ENCODE measurements at regions not wholly inside any gene's neighbourhood (a gene's known extent, or its start where the extent isn't known, plus 50 kb on each side); places are given as distances from the start of the nearest gene placed in this dataset.

- no peak for DNase-seq
Measured at GRCh38 chr7:24341691-24342413, 57.9 kb downstream of the NPY start.

GRCh38 chr7:24343614-24344013 is 59.6 kb downstream of the NPY start:
- DNase-seq = no peak

DNA sequence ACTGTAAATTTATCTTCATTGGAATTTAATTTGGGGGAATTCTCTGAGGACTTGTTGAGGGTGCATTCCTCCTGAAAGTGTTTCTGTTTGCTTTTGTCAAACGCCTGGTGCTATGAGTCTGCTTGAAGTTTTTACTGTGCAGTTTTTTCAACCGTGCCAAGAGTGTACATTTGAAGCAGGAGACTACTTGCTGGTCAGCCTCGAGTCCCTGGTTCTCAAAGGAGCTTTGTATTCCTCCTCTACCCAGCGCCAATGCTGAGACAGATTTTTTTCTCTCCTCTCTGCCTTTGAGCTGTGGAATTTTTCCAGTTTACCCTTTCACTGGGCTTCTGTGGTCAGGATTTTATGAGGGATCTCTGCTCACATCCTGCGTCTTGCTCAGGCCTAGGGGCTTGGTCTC is 62.1 kb downstream of the NPY start:
- DNase-seq = no peak

DNA sequence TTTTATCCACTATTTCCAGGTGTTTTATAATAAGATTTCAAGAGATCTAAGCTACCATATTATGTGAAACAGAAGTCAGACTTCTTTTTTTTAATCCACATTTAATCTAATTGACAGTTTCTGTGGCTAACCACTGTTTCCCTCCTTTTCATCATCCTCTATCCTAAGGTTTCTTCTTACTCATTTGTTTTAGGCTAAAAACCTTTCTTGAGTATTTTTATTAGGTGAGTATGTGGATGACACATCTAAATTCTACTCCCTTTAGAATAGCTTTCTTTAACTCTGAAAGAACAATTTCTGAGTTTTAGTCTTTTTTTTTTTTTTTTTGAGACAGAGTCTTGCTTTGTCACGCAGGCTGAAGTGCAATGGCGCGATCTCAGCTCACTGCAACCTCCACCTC is 62.7 kb downstream of the NPY start:
- no peak for DNase-seq

GRCh38 chr7:24349339-24349738 is 65.3 kb downstream of the NPY start:
- DNase-seq = no peak

- no peak for DNase-seq
Measured at GRCh38 chr7:24354456-24354855, 70.5 kb downstream of the NPY start.

DNA sequence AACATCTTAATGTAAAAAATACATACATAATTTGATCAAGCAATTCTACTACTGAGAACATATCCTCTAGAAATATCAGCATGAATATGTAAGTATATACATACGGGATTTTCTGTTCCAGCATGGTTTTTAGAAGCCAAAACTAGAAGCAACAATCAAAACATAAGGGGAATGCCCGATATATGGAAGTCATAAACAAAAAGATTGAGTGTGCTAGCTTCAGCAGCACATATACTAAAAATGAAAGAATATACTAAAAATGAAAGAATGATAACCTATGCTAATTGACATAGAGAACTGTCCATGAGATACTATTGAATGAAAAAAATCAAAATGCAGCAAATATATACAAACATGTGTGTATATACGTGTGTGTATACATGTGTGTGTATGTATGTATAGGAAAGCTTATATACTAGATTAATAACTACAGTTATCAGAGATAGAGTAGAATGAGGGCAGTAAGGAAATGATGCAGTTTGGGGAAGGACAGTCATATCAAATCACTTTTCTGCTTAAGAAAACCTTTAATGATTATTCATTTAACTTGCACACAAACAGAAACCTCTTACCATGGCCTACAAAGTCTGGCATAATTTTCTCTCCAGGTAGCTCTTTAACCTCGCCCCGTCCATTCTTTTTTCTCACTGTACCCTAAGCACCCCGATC is 72.9 kb downstream of the NPY start:
- DNase-seq = peak; percentile 55

GRCh38 chr7:24361001-24361400 is 77.0 kb downstream of the NPY start:
- no peak for DNase-seq

GRCh38 chr7:24365606-24366005 is 81.6 kb downstream of the NPY start:
- DNase-seq = no peak

DNA sequence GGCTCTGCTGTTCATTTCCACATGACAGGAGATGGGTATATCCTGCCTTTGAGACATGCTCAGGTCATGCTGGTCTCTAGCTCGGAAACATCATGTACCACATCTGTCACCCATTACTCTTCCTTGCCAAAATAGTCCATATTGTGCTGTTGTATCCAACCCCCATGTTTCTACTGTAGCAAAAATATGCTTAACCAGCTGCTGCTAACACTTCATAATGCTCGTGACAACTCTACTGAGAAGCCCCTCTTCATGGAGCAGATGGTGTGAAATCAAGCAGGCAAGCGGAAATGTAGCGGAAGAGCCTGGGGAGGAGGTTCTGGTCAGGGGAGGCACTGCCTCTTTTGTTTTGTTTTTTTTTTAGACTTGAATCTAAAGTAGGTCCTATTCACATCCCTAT is 82.9 kb downstream of the NPY start:
- DNase-seq = no peak

DNA sequence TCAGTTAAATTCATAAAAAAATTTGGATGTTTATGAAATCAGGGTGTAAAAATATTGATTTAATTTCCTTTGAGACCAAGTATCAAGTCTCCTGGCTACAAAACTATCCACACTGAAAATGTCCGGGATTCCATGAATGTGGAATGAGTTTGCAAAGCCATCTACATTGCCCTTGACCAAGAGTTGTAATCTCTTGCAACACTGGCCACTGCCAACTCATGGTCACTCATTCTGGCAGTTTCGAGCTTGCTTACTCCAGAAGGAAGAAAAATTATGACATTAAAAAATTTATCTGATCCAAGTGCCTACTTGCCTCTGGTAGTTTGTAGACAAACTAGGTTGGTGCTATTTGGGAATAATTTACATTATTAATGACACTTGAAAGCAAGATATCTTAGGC is 84.2 kb downstream of the NPY start:
- no peak for DNase-seq

GRCh38 chr7:24370541-24370940 is 86.6 kb downstream of the NPY start:
- no peak for DNase-seq

- DNase-seq = no peak
Measured at GRCh38 chr7:24372961-24373955, 89.3 kb downstream of the NPY start.

DNA sequence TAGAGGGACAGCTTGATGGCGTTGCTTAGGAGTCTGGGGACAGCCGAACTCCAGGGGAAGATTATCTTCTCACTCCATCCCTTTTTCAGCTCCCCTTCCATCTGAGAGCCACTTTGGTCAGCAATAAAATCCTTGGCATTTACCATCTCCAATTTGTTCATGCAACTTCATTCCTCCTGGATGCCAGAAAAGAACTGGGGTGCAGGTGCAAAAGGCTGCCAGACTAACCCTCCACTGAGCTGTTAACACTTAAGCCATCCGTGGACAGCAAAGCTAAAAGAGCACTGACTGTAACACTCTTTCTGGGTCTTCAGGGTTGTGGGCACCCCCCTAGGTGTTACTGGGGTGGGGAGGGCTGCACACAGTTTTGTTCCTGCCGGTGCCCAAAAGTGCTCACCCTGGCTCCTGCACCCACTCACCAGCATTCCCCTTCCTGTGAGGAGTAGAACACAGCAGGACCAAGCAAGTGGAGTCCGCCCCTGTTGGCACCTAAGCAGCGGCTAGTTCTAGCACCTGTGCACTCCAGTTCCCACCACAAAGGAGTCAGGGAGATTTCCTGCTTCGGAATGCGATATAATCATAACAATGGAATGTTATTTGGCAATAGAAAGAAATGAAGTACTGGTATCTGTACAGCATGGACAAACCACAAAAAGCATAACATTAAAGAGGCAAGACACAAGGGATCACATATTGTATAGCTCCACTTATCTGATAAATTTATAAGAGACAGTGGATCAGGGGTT is 95.1 kb downstream of the NPY start:
- no peak for DNase-seq

- DNase-seq = peak; percentile 41
Measured at GRCh38 chr7:24381894-24382505, 98.0 kb downstream of the NPY start.

DNA sequence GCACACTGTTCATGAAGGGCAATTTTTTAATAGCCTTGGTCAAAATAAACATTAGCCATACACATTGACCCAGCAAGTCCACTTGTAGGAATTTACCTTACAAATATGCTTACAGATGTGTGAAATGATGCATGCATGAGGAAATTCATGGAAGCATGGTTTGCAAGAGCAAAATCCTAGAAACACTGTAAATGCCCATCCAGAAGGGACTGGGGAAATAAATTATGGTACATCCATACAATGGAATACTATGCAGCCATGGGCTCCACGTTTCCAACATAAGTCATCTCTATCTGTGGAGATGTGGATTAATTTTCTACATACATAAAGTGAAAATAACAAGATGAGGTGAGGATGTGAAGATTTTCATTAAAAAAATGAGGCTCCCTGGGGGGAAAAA is 99.1 kb downstream of the NPY start:
- DNase-seq = no peak

GRCh38 chr7:24384362-24385030 is 100.5 kb downstream of the NPY start:
- DNase-seq = no peak

DNA sequence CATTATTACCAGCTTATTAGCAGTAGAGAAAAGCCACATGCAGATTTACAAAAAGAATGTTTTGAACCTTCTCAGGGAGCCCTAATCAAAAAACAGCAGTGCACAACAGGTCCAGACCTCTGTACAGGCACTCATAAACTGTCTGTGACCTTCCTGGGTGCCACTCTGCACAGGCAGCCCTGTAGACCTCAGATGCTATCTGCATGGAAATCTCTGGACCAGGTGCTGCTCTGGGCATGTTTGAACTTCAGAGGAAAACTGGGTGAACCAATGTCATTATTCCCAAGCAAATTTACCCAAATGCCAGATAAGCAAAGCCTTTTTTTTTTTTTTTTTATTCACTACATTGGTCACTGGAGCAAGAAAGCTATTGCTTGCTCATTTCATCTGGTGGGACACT is 104.2 kb downstream of the NPY start:
- DNase-seq = no peak

DNA sequence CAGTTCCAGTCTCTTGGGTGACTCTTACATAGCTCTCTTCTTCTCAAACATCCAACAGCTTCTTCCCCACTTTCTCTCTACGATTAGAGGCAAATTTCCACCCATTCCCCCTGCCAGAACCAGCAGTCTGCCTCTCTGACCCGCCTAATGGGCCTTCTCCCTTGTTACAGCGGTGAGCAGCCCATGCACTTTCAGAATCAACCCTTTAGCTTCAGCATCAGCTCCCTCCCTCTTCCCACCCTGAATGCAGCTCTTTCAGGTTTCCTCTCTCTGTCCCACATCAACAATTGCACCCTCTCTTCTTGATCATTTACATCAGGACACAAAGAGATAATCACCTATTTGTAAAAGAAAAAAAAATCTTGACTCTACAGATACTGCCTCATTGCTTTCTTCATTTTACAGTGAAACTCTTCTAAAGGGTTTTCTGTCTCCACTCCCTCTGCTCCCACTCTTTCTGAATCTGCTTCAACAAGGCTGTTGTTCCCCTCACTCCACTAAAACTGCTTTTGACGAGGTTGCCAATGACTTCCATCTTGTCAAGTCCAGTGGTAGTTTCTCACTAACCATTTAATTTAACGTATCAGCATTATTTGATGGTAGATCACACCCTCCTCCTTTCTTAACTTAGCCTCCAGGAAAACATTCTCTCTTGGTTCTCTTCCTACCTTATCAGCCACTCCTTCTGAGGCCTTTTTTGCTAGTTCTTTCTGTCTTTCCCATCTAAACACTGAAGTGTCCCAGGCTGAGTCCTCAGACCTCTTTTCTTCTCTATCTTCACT is 106.6 kb downstream of the NPY start:
- DNase-seq = no peak

DNA sequence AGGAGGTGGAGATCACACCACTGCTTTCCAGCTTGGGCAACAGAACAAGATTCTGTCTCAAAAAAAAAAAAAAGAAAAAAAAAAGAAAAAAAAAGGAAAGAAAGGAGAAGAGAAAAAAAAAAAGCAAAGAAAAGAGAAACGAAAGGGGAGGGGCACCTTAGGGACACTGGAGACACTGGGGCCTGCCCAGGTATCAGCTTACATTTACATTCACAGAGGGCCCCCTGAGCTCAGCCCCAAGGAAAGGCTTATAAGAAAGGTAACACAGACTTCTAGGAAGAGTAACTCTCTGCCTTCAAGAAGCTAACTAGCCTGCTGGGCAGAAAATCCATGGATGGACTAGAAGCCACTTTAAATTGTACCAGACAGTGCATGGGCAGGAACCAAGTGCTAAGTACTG is 108.8 kb downstream of the NPY start:
- DNase-seq = no peak

DNA sequence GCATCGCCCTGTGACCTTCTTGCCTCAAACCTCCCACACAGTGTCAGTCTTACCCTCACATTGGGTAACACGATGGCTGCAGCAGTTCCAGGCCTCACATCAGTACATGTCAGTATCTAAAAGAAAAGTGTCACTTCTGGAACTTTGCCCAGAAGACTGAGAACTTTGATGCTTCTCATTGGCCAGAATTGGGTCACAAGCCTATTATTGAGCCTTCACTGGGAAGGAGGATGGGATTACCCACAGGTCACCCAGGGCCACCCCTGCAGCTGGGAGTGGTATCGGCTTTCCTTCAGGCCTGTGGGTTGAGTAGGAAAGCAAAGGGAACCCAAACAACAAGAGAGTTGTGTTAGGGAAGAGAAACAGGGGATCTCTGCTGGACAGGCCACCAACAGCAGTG is 111.5 kb downstream of the NPY start:
- DNase-seq = no peak

All from activated CD4-positive, alpha-beta T cell treated with anti-CD3 and anti-CD28 coated beads, Interleukin-10, Interleukin-2, amounts not matched to agents 100 ng/mL and 50 ng/mL, durations not matched to agents 16 hours and 8 hours (primary cell).